ENCODE measurements at regions not wholly inside any gene's neighbourhood (a gene's known extent, or its start where the extent isn't known, plus 50 kb on each side); places are given as distances from the start of the nearest gene placed in this dataset.

GRCh38 chr12:115468087-115468510 lies 784.1 kb upstream of the TBX3 start:
- 0 out of 2 replicates have a peak overlapping the region, but pooled peaks have one; percentile 0 for H2AFZ ChIP-seq (ENCODE audit: low read depth)
- no peak overlapping the region for H3K4me3 ChIP-seq (ENCODE audit: low read depth in 2 of 2, low read length in 1 of 2)
- DNase-seq: no peak
- H3K9ac ChIP-seq: no peak overlapping the region
- no peaks in the 10 kb centered on the region for H3K79me2 ChIP-seq (ENCODE audit: insufficient read depth)
- no peaks in the 10 kb centered on the region for H3K27me3 ChIP-seq (ENCODE audit: insufficient read depth)
- H3F3A ChIP-seq (replicated peaks; ENCODE audit: insufficient read depth): no peaks in the 10 kb centered on the region
- TF ChIP-seq TAF1 (IDR thresholded peaks at IDR 0.05; ENCODE audit: borderline replicate concordance, low read depth, low read length) (no peak), RCOR1 (IDR thresholded peaks at IDR 0.05; ENCODE audit: low read length) (no peak), CHD2 (IDR thresholded peaks at IDR 0.05; ENCODE audit: low read length, partially characterized antibody) (no peak), CTCF (IDR thresholded peaks at IDR 0.05) (no peak), MXI1 (IDR thresholded peaks at IDR 0.05; ENCODE audit: low read depth, low read length) (no peak), ZBTB33 (IDR thresholded peaks at IDR 0.05; ENCODE audit: borderline replicate concordance, low read depth) (no peak), NRF1 (IDR thresholded peaks at IDR 0.05; ENCODE audit: low read depth, low read length) (no peak), PBX3 (IDR thresholded peaks at IDR 0.05) (no peak)
- no peaks in the 10 kb centered on the region for H3K9me3 ChIP-seq
- no peaks in the 10 kb centered on the region for H3K4me1 ChIP-seq (ENCODE audit: control insufficient read depth in 1 of 2, insufficient read depth in 2 of 2, low read depth in 1 of 2, low read length in 1 of 2)
- H3K36me3 ChIP-seq (replicated peaks in 1 of 2; ENCODE audit: control insufficient read depth in 1 of 2, insufficient read depth in 2 of 2, low read length in 1 of 2): no peaks in the 10 kb centered on the region
- ChIA-PET CTCF (interaction anchor here (1.7 to 1.8 kb wide), 2 partner anchors 12 to 805 kb away, joined by 3 to 5 read pairs; no protein-coding TSS in a partner anchor), POLR2A (no interaction called here)
- no peaks in the 10 kb centered on the region for H3K9me2 ChIP-seq
- no peak overlapping the region for H3K27ac ChIP-seq (ENCODE audit: low read depth in 2 of 2, low read length in 1 of 2)
- no peak overlapping the region for H3K4me2 ChIP-seq
- no peaks in the 10 kb centered on the region for H4K20me1 ChIP-seq (ENCODE audit: insufficient read depth)
- WGBS (ENCODE audit: low lambda C conversion rate): 62% methylated on average over 4 of the region's 4 CpGs

- Histone ChIP-seq H3K4me3 (ENCODE audit: low read depth in 2 of 2, low read length in 1 of 2) (no peak overlapping the region), H3K9ac (no peak overlapping the region), H3K9me2 (no peaks in the 10 kb centered on the region), H3K27ac (ENCODE audit: low read depth in 2 of 2, low read length in 1 of 2) (no peak overlapping the region), H3F3A (replicated peaks; ENCODE audit: insufficient read depth) (no peaks in the 10 kb centered on the region), H3K79me2 (ENCODE audit: insufficient read depth) (no peaks in the 10 kb centered on the region), H3K27me3 (ENCODE audit: insufficient read depth) (no peaks in the 10 kb centered on the region), H3K4me1 (ENCODE audit: control insufficient read depth in 1 of 2, insufficient read depth in 2 of 2, low read depth in 1 of 2, low read length in 1 of 2) (no peaks in the 10 kb centered on the region), H2AFZ (ENCODE audit: low read depth) (0 out of 2 replicates have a peak overlapping the region, but pooled peaks have one; percentile 0), H4K20me1 (ENCODE audit: insufficient read depth) (no peaks in the 10 kb centered on the region), H3K9me3 (no peaks in the 10 kb centered on the region), H3K36me3 (replicated peaks in 1 of 2; ENCODE audit: control insufficient read depth in 1 of 2, insufficient read depth in 2 of 2, low read length in 1 of 2) (no peaks in the 10 kb centered on the region), H3K4me2 (no peak overlapping the region)
- POLR2A ChIA-PET: no interaction called here
- TF ChIP-seq MXI1 (IDR thresholded peaks at IDR 0.05; ENCODE audit: low read depth, low read length): no peak
- no peak for DNase-seq
- WGBS (ENCODE audit: low lambda C conversion rate): 60% methylated on average over 2 of the region's 2 CpGs
- CTCF ChIA-PET: interaction anchor here (1.7 to 1.8 kb wide), 2 partner anchors 12 to 805 kb away, joined by 3 to 5 read pairs; no protein-coding TSS in a partner anchor
Observed at GRCh38 chr12:115467531-115467930, 783.6 kb upstream of the TBX3 start.

All from SK-N-SH (cell line).